SK-N-SH (cell line): ENCODE measurements at regions not wholly inside any gene's neighbourhood (a gene's known extent, or its start where the extent isn't known, plus 50 kb on each side); places are given as distances from the start of the nearest gene placed in this dataset.

Experiments
- CTCF ChIA-PET: fragments of 300-600, 350-600 bp; formaldehyde crosslinking; extraction: SDS; loops from one replicate; lab custom pipeline; 2021; lab: Yijun Ruan, JAX
- POLR2A ChIA-PET: fragments of 350-600 bp; sonication (Branson Sonifier 250); formaldehyde crosslinking; extraction: SDS; loops from one replicate; lab custom pipeline; 2020; ENCODE audit warnings: antibody characterized with exemption, inconsistent platforms; lab: Yijun Ruan, JAX
- DNase-seq: peaks from one replicate; pipeline ENCODE4 v3.0.0; 2012
- H2AFZ ChIP-seq: fragments of 200-600 bp; sonication (generic); 2 replicates; pipeline ENCODE4 v1.8.1; 2016; ENCODE audit warnings: antibody characterized with exemption, mild to moderate bottlenecking, low read depth
- H3F3A ChIP-seq: fragments of 200-600 bp; sonication (generic); replicated peaks from 2 replicates; pipeline ENCODE3; 2016; ENCODE audit warnings: antibody characterized with exemption, mild to moderate bottlenecking; ENCODE audit not compliant: insufficient read depth
- H3K27ac ChIP-seq, 2 experiments: fragments of 200-500 bp in 1 of 2; fragments of 200-600 bp in 1 of 2; sonication (Bioruptor generic) in 1 of 2; sonication (generic), shearing (Covaris generic) in 1 of 2; 2 replicates each; pipeline versions ENCODE4 v1.5.1 to v1.6.1; 2014 to 2016; ENCODE audit warnings: low read depth in 2 of 2, inconsistent platforms in 1 of 2, low read length in 1 of 2, mild to moderate bottlenecking in 1 of 2, mixed read lengths in 1 of 2
- H3K27me3 ChIP-seq: fragments of 200-600 bp; sonication (generic), shearing (Covaris generic); 2 replicates; pipeline ENCODE4 v1.6.1; 2016; ENCODE audit warnings: mixed run types; ENCODE audit not compliant: insufficient read depth
- H3K36me3 ChIP-seq, 2 experiments: fragments of 200-500 bp in 1 of 2; fragments of 200-600 bp in 1 of 2; sonication (Bioruptor generic) in 1 of 2; sonication (generic) in 1 of 2; replicated peaks in 1 of 2; 2 replicates each; pipeline versions ENCODE3 to v1.5.1; 2014 to 2016; ENCODE audit warnings: low read length in 1 of 2, mild to moderate bottlenecking in 1 of 2; ENCODE audit not compliant: insufficient read depth in 2 of 2, control insufficient read depth in 1 of 2
- H3K4me1 ChIP-seq, 2 experiments: fragments of 200-500 bp in 1 of 2; fragments of 200-600 bp in 1 of 2; sonication (Bioruptor generic) in 1 of 2; sonication (generic), shearing (Covaris generic) in 1 of 2; 2 replicates each; pipeline versions ENCODE4 v1.5.1 to v1.6.1; 2014 to 2016; ENCODE audit warnings: low read depth in 1 of 2, low read length in 1 of 2, mixed run types in 1 of 2; ENCODE audit not compliant: insufficient read depth in 2 of 2, control insufficient read depth in 1 of 2
- H3K4me2 ChIP-seq: fragments of 200-600 bp; sonication (generic), shearing (Covaris generic); 2 replicates; pipeline ENCODE4 v1.6.1; 2017; ENCODE audit warnings: mixed run types
- H3K4me3 ChIP-seq, 2 experiments: fragments of 200-500 bp in 1 of 2; fragments of 200-600 bp in 1 of 2; sonication (Bioruptor generic) in 1 of 2; sonication (generic), shearing (Covaris generic) in 1 of 2; 2 replicates each; pipeline versions ENCODE4 v1.5.1 to v1.8.1; 2014 to 2016; ENCODE audit warnings: low read depth in 2 of 2, inconsistent platforms in 1 of 2, low read length in 1 of 2, mild to moderate bottlenecking in 1 of 2, mixed read lengths in 1 of 2, moderate library complexity in 1 of 2
- H3K79me2 ChIP-seq: fragments of 200-600 bp; sonication (generic); 2 replicates; pipeline ENCODE4 v1.8.1; 2017; ENCODE audit warnings: mild to moderate bottlenecking; ENCODE audit not compliant: insufficient read depth
- H3K9ac ChIP-seq: fragments of 200-600 bp; sonication (generic); 2 replicates; pipeline ENCODE4 v1.6.1; 2017; ENCODE audit warnings: mixed run types
- H3K9me2 ChIP-seq: fragments of 200-600 bp; sonication (generic); 2 replicates; pipeline ENCODE4 v1.6.1; 2017; ENCODE audit warnings: mixed run types
- H3K9me3 ChIP-seq: fragments of 200-600 bp; sonication (generic); 2 replicates; pipeline ENCODE4 v1.6.1; 2017; ENCODE audit warnings: mixed run types, mild to moderate bottlenecking, moderate library complexity
- H4K20me1 ChIP-seq: fragments of 200-600 bp; sonication (generic); 2 replicates; pipeline ENCODE4 v1.6.1; 2017; ENCODE audit warnings: mild to moderate bottlenecking, mixed run types; ENCODE audit not compliant: insufficient read depth
- ELF1 ChIP-seq: IDR thresholded peaks from 2 replicates; pipeline ENCODE4 v1.4.0; 2012
- EP300 ChIP-seq, 2 experiments: IDR thresholded peaks; 2 replicates each; pipeline versions ENCODE4 v1.4.0 to v1.6.1; 2012; ENCODE audit warnings: borderline replicate concordance in 1 of 2, low read depth in 1 of 2, low read length in 1 of 2
- EZH2phosphoT487 ChIP-seq: fragments of 200-600 bp; sonication (generic); IDR thresholded peaks from 2 replicates; pipeline ENCODE4 v1.6.1; 2017; ENCODE audit warnings: low read depth, mixed run types, mild to moderate bottlenecking, antibody characterized with exemption, moderate library complexity, borderline replicate concordance
- FOSL2 ChIP-seq: IDR thresholded peaks from 2 replicates; pipeline ENCODE4 v1.4.0; 2012; ENCODE audit warnings: low read depth, mild to moderate bottlenecking, moderate library complexity, borderline replicate concordance
- FOXM1 ChIP-seq: IDR thresholded peaks from 2 replicates; pipeline ENCODE4 v1.4.0; 2012; ENCODE audit warnings: low read depth, mild to moderate bottlenecking
- MAX ChIP-seq: IDR thresholded peaks from 2 replicates; pipeline ENCODE4 v1.4.0; 2012; ENCODE audit warnings: low read depth
- MEF2A ChIP-seq: IDR thresholded peaks from 2 replicates; pipeline ENCODE4 v1.4.0; 2012; ENCODE audit warnings: low read depth, borderline replicate concordance
- NFIC ChIP-seq: IDR thresholded peaks from 2 replicates; pipeline ENCODE4 v1.4.0; 2012; ENCODE audit warnings: borderline replicate concordance
- NRF1 ChIP-seq: IDR thresholded peaks from 2 replicates; pipeline ENCODE4 v1.6.1; 2012; ENCODE audit warnings: low read depth, mild to moderate bottlenecking, low read length
- POLR2AphosphoS5 ChIP-seq: IDR thresholded peaks from 2 replicates; pipeline ENCODE4 v1.6.1; 2012; ENCODE audit warnings: low read depth, low read length
- RAD21 ChIP-seq: IDR thresholded peaks from 2 replicates; pipeline ENCODE4 v1.6.1; 2012; ENCODE audit warnings: mild to moderate bottlenecking, low read length
- REST ChIP-seq: IDR thresholded peaks from 2 replicates; pipeline ENCODE4 v1.6.1; 2012; ENCODE audit warnings: mild to moderate bottlenecking, low read depth, low read length, moderate library complexity
- TCF12 ChIP-seq: IDR thresholded peaks from 2 replicates; pipeline ENCODE4 v1.4.0; 2012
- TEAD4 ChIP-seq: IDR thresholded peaks from 2 replicates; pipeline ENCODE4 v1.4.0; 2012; ENCODE audit warnings: mild to moderate bottlenecking, borderline replicate concordance; ENCODE audit not compliant: insufficient read depth
- USF1 ChIP-seq: IDR thresholded peaks from 2 replicates; pipeline ENCODE4 v1.4.0; 2012; ENCODE audit warnings: low read depth, borderline replicate concordance
- USF2 ChIP-seq: fragments of 150-350 bp; IDR thresholded peaks from 2 replicates; pipeline ENCODE4 v1.6.1; 2017; ENCODE audit warnings: antibody characterized with exemption, low read length, low read depth, borderline replicate concordance
- YY1 ChIP-seq: IDR thresholded peaks from 2 replicates; pipeline ENCODE4 v1.4.0; 2012; ENCODE audit warnings: low read depth, mild to moderate bottlenecking
- WGBS: methylation state at CpG from one replicate; pipeline ENCODE4 v1.1.6; 2017; ENCODE audit warnings: low lambda C conversion rate; 5-methylcytosine and 5-hydroxymethylcytosine counted together

DNA sequence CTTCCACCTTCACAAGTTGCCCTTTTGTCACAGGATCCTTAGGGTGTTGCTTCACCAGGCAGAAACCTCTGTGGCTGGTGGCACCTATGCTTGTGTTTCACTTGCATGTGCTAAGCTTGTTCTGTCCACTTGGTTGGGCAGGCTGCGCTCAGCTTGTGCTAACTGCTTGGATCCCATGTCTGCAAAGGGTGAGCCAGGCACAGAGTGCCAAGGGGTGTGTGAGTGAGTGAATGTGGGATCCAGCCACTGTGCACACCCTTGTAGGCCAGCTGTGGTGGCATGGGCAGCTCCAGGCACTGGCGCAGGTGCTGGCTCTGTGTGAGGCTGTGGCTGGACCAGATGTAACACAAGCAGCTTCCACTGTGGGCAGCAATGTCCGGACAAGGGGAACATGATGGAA lies 728.7 kb upstream of the ROBO1 start (continued):
- TF ChIP-seq USF2 (no peak), RAD21 (no peak), ELF1 (no peak), FOXM1 (no peak), EZH2phosphoT487 (no peak), TEAD4 (no peak), NFIC (no peak), EP300 (IDR thresholded peaks at IDR 0.05; ENCODE audit: borderline replicate concordance in 1 of 2, low read depth in 1 of 2, low read length in 1 of 2) (no peak)

DNA sequence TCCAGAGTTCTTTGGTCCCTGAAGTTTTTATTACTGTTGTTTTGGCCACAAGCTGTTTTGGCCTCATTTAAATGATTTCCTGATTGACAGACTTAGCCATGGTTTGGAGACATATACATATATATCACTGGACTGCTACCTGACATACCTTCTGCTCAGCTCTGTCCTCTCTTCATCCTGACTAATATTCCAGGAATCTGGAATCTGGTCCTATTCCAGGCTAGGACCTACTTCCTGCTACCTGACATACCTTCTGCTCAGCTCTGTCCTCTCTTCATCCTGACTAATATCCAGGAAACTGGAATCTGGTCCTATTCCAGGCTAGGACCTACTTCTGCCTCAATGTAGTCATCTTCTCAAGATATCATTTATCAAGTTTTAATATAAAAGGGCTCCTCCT lies 724.4 kb upstream of the ROBO1 start:
- Histone ChIP-seq H3F3A (no peaks in the 10 kb centered on the region), H3K9me2 (no peaks in the 10 kb centered on the region), H3K9me3 (no peaks in the 10 kb centered on the region), H2AFZ (no peak overlapping the region), H3K4me2 (no peak overlapping the region), H3K27me3 (no peaks in the 10 kb centered on the region), H3K27ac (no peak overlapping the region), H3K4me3 (no peak overlapping the region), H4K20me1 (no peaks in the 10 kb centered on the region), H3K79me2 (no peaks in the 10 kb centered on the region), H3K36me3 (no peaks in the 10 kb centered on the region), H3K4me1 (no peaks in the 10 kb centered on the region), H3K9ac (no peak overlapping the region)
- ChIA-PET CTCF (interaction anchor here (1.3 kb wide), 1 partner anchor 15 kb away, joined by 3 read pairs; no protein-coding TSS in a partner anchor), POLR2A (no interaction called here)
- no peak for TF ChIP-seq YY1
- TF ChIP-seq REST, result no peak
- TF ChIP-seq USF1, result no peak
- DNase-seq, result no peak

- no peak for DNase-seq
- H3K9ac ChIP-seq, result no peak overlapping the region
- no peak overlapping the region for H3K4me2 ChIP-seq
- H3K4me1 ChIP-seq, result no peaks in the 10 kb centered on the region
- H3K27me3 ChIP-seq, result no peaks in the 10 kb centered on the region
- ChIA-PET POLR2A (no interaction called here), CTCF (no interaction called here)
- H4K20me1 ChIP-seq, result no peaks in the 10 kb centered on the region
- no peak overlapping the region for H3K4me3 ChIP-seq
- H3K9me3 ChIP-seq, result no peaks in the 10 kb centered on the region
- H3F3A ChIP-seq, result no peaks in the 10 kb centered on the region
- no peaks in the 10 kb centered on the region for H3K9me2 ChIP-seq
- no peak overlapping the region for H2AFZ ChIP-seq
- 25% methylated on average over 1 of the region's 1 CpG for WGBS
- no peaks in the 10 kb centered on the region for H3K36me3 ChIP-seq
- no peak overlapping the region for H3K27ac ChIP-seq
- H3K79me2 ChIP-seq, result no peaks in the 10 kb centered on the region
- TF ChIP-seq REST (no peak), MEF2A (no peak), YY1 (no peak), TEAD4 (no peak), POLR2AphosphoS5 (no peak), MAX (no peak), NRF1 (no peak), FOSL2 (no peak), FOXM1 (no peak), NFIC (no peak), TCF12 (no peak)
- TF ChIP-seq, all 33 proteins: peak for 0
Measured at GRCh38 chr3:80472961-80473360, 705.2 kb upstream of the ROBO1 start.
